Caco-2 (cell line): ENCODE measurements at regions not wholly inside any gene's neighbourhood (a gene's known extent, or its start where the extent isn't known, plus 50 kb on each side); places are given as distances from the start of the nearest gene placed in this dataset.
A peak's percentile ranks its signal among the peaks of the same experiment; 100 is the strongest.

Experiments used
- BruUV-seq: library from RNA; stranded (reverse); fragments of 400-500 nt; replicated peaks from 2 replicates; lab custom pipeline; 2021; lab: Mats Ljungman, UMichigan
- CTCF ChIA-PET: fragments of 300-600 bp; sonication (Branson Sonifier 250); formaldehyde crosslinking; loops from one replicate; lab custom pipeline; 2022; ENCODE audit warnings: antibody characterized with exemption; lab: Charles Lee
- POLR2A ChIA-PET: fragments of 300-600 bp; sonication (Branson Sonifier 250); formaldehyde crosslinking; loops from one replicate; lab custom pipeline; 2022; ENCODE audit warnings: antibody characterized with exemption; lab: Charles Lee
- DNase-seq, 2 experiments: peaks; one replicate each; pipeline versions ENCODE4 v3.0.0 to v3.0.0-alpha.2; 2020 to 2022
- H3K27me3 ChIP-seq: replicated peaks from 2 replicates; pipeline ENCODE4 v1.6.0; 2011; ENCODE audit warnings: low read length; ENCODE audit not compliant: control insufficient read depth, insufficient read depth
- H3K36me3 ChIP-seq: 2 replicates; pipeline ENCODE4 v1.5.1; 2011; ENCODE audit warnings: low read length; ENCODE audit not compliant: control insufficient read depth, insufficient read depth
- H3K4me1 ChIP-seq: fragments of 250-450 bp; sonication (Bioruptor Pico); 2 replicates; pipeline ENCODE4 v1.5.1; 2020; ENCODE audit warnings: mild to moderate bottlenecking
- H3K4me3 ChIP-seq: 2 replicates; pipeline ENCODE4 v1.5.1; 2011; ENCODE audit warnings: low read depth, mild to moderate bottlenecking, control low read depth, low read length
- H3K9me3 ChIP-seq: fragments of 250-450 bp; sonication (Bioruptor Pico); 2 replicates; pipeline ENCODE4 v1.5.1; 2020; ENCODE audit warnings: mild to moderate bottlenecking, moderate library complexity
- H3K27ac Mint-ChIP-seq: one replicate; pipeline ENCODE4 v1.8.0; 2022; ENCODE audit warnings: mixed read lengths; ENCODE audit not compliant: unreplicated experiment
- H3K27me3 Mint-ChIP-seq: one replicate; pipeline ENCODE4 v1.8.0; 2022; ENCODE audit warnings: mixed read lengths; ENCODE audit not compliant: insufficient read depth, unreplicated experiment
- H3K36me3 Mint-ChIP-seq: one replicate; pipeline ENCODE4 v1.8.0; 2022; ENCODE audit warnings: mild to moderate bottlenecking, mixed read lengths; ENCODE audit not compliant: insufficient read depth, unreplicated experiment
- H3K4me1 Mint-ChIP-seq: one replicate; pipeline ENCODE4 v1.8.0; 2022; ENCODE audit warnings: low read depth, mixed read lengths; ENCODE audit not compliant: unreplicated experiment
- H3K4me3 Mint-ChIP-seq: one replicate; pipeline ENCODE4 v1.8.0; 2022; ENCODE audit warnings: mild to moderate bottlenecking, moderate library complexity, mixed read lengths; ENCODE audit not compliant: unreplicated experiment
- H3K9me3 Mint-ChIP-seq: one replicate; pipeline ENCODE4 v1.8.0; 2022; ENCODE audit warnings: mixed read lengths; ENCODE audit not compliant: unreplicated experiment
- intact Hi-C: fragments of 100-400 bp; cut with micrococcal nuclease; formaldehyde crosslinking; loops from one replicate; pipeline ENCODE4 v1.10.0; 2022; ENCODE audit not compliant: unreplicated experiment
- TF ChIP-seq, protein P1 (sequence below), 2 experiments: fragments of 200-600 bp in 1 of 2; IDR thresholded peaks; 1 replicate in 1 of 2; 2 replicates in 1 of 2; pipeline versions ENCODE4 v1.5.1 to v1.8.0; 2011 to 2022; ENCODE audit warnings: antibody characterized with exemption in 1 of 2, control low read depth in 1 of 2, inconsistent platforms in 1 of 2, low read depth in 1 of 2, low read length in 1 of 2, mild to moderate bottlenecking in 1 of 2, moderate library complexity in 1 of 2; ENCODE audit not compliant: insufficient read depth in 1 of 2, severe bottlenecking in 1 of 2, unreplicated experiment in 1 of 2

DNA sequence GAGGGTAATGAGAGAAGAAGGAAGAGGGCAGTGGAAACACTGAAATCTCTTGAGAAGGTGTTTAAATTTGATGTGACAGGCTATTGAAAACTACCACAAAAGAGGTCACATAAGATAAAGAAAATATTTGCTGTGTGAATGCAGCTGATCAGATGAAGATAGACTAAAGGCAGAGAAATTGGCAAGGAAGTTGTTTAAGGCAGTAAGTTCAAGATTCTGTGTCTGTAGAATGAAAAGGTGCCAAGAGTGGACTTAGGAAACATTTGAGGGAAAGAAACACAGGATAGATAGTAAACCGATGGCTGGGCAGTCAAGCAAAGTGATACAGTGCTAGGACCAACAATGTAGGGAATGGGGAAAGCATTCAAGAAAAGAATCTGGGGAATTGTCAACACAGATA lies 332.3 kb upstream of the MARCKS start:
- BruUV-seq: no TSS peak
- Mint-ChIP-seq H3K4me3 (peak overlapping the region; percentile 10), H3K27me3 (no peaks in the 10 kb centered on the region), H3K9me3 (no peaks in the 10 kb centered on the region), H3K27ac (peak overlapping the region; percentile 51), H3K36me3 (no peaks in the 10 kb centered on the region), H3K4me1 (peaks cover 21% of the 10 kb centered on the region)
- Histone ChIP-seq H3K4me3 (no peak overlapping the region), H3K4me1 (peaks cover 32% of the 10 kb centered on the region), H3K27me3 (no peaks in the 10 kb centered on the region), H3K9me3 (no peaks in the 10 kb centered on the region; the same call in 1 of the 2 replicates), H3K36me3 (no peaks in the 10 kb centered on the region)
- DNase-seq: no peak
- TF ChIP-seq, protein P1, sequence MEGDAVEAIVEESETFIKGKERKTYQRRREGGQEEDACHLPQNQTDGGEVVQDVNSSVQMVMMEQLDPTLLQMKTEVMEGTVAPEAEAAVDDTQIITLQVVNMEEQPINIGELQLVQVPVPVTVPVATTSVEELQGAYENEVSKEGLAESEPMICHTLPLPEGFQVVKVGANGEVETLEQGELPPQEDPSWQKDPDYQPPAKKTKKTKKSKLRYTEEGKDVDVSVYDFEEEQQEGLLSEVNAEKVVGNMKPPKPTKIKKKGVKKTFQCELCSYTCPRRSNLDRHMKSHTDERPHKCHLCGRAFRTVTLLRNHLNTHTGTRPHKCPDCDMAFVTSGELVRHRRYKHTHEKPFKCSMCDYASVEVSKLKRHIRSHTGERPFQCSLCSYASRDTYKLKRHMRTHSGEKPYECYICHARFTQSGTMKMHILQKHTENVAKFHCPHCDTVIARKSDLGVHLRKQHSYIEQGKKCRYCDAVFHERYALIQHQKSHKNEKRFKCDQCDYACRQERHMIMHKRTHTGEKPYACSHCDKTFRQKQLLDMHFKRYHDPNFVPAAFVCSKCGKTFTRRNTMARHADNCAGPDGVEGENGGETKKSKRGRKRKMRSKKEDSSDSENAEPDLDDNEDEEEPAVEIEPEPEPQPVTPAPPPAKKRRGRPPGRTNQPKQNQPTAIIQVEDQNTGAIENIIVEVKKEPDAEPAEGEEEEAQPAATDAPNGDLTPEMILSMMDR (IDR thresholded peaks at IDR 0.05; ENCODE audit: insufficient read depth in 1 of 2, low read depth in 1 of 2, low read length in 1 of 2, severe bottlenecking in 1 of 2, unreplicated experiment in 1 of 2): no peak
- POLR2A ChIA-PET: no interaction called here
- intact Hi-C loops: loop anchor here (5.0 kb wide), 2 partner anchors 117 to 173 kb away; no protein-coding TSS in a partner anchor
- CTCF ChIA-PET: no interaction called here

DNA sequence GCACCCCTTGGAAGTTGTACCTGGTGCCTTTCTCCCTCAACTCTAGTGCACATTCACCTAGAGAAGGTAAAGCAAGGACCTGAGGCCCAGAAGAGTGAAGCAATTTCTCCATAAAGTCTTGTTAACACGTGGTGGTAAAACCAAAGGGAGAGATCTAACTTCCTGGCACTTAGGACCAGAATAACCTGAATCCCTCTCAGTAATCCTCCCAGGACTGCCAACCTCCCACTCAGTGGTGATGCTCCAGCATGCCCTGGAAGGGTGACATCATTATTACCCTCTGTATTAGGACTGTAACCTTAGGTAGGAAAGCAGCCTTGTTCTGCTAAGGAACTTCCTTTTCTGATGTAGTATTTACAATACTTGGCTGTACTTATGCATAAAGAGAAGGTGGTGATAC lies 330.6 kb upstream of the MARCKS start:
- H3K27me3 ChIP-seq: no peaks in the 10 kb centered on the region
- intact Hi-C loops: loop anchor here (5.0 kb wide), 2 partner anchors 116 to 174 kb away; no protein-coding TSS in a partner anchor
- BruUV-seq: no TSS peak
- Mint-ChIP-seq H3K4me1 (peaks cover 21% of the 10 kb centered on the region), H3K4me3 (no peak overlapping the region), H3K9me3 (no peaks in the 10 kb centered on the region), H3K27me3 (no peaks in the 10 kb centered on the region), H3K36me3 (no peaks in the 10 kb centered on the region), H3K27ac (no peak overlapping the region)
- ChIA-PET CTCF (no interaction called here), POLR2A (no interaction called here)
- H3K4me3 ChIP-seq: no peak overlapping the region
- no peak for DNase-seq
- peaks cover 32% of the 10 kb centered on the region for H3K4me1 ChIP-seq
- no peaks in the 10 kb centered on the region; the same call in 1 of the 2 replicates for H3K9me3 ChIP-seq
- TF ChIP-seq, protein P1 (IDR thresholded peaks at IDR 0.05; ENCODE audit: insufficient read depth in 1 of 2, low read depth in 1 of 2, low read length in 1 of 2, severe bottlenecking in 1 of 2, unreplicated experiment in 1 of 2): no peak
- H3K36me3 ChIP-seq: no peaks in the 10 kb centered on the region

DNA sequence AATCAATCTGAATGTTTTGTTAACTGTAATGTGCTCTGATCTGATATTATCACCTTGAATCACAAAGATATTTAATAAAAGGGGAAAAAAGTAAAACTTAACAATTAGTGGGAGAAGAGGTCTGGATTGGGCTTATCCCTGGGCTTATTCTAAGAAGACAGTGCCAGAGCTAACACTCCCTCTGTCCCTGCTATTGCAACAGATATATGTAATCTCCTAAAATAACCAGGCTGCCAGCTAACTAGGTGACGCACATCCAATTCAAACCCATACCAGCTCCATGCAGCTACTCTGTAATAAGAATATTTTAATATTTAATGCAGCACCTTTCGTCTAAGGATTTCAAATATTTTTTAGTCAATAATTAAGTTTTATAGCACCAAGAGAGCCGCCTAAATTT lies 330.1 kb upstream of the MARCKS start:
- Mint-ChIP-seq H3K9me3 (no peaks in the 10 kb centered on the region), H3K36me3 (no peaks in the 10 kb centered on the region), H3K27ac (no peak overlapping the region), H3K27me3 (no peaks in the 10 kb centered on the region), H3K4me3 (no peak overlapping the region), H3K4me1 (peaks cover 21% of the 10 kb centered on the region)
- ChIA-PET POLR2A (no interaction called here), CTCF (no interaction called here)
- no peaks in the 10 kb centered on the region for H3K27me3 ChIP-seq
- H3K9me3 ChIP-seq: no peaks in the 10 kb centered on the region; the same call in 1 of the 2 replicates
- H3K36me3 ChIP-seq: no peaks in the 10 kb centered on the region
- H3K4me3 ChIP-seq: no peak overlapping the region
- intact Hi-C loops: loop anchor here (5.0 kb wide), 2 partner anchors 115 to 175 kb away; no protein-coding TSS in a partner anchor
- TF ChIP-seq, protein P1 (IDR thresholded peaks at IDR 0.05; ENCODE audit: insufficient read depth in 1 of 2, low read depth in 1 of 2, low read length in 1 of 2, severe bottlenecking in 1 of 2, unreplicated experiment in 1 of 2): no peak
- BruUV-seq: no TSS peak
- H3K4me1 ChIP-seq: peaks cover 31% of the 10 kb centered on the region
- no peak for DNase-seq
